ENCODE measurements at regions not wholly inside any gene's neighbourhood (a gene's known extent, or its start where the extent isn't known, plus 50 kb on each side); places are given as distances from the start of the nearest gene placed in this dataset.

- DNase-seq (ENCODE audit: low spot score), result no peak
Observed at GRCh38 chr18:54532222-54532621, 58.8 kb upstream of the DYNAP start.

- DNase-seq (ENCODE audit: low spot score), result no peak
Observed at GRCh38 chr18:54532962-54533361, 58.1 kb upstream of the DYNAP start.
